ENCODE measurements at regions not wholly inside any gene's neighbourhood (a gene's known extent, or its start where the extent isn't known, plus 50 kb on each side); places are given as distances from the start of the nearest gene placed in this dataset.

GRCh38 chr12:124109760-124110159 lies 136.7 kb downstream of the ZNF664 start:
- H3K27ac ChIP-seq (ENCODE audit: low read depth in 2 of 2, low read length in 2 of 2) = no peak overlapping the region
- no peaks in the 10 kb centered on the region for H3K4me1 ChIP-seq (ENCODE audit: control insufficient read depth in 2 of 2, insufficient read depth in 2 of 2, low read length in 2 of 2)
- H3K9me3 ChIP-seq (ENCODE audit: control insufficient read depth in 2 of 2, low read length in 2 of 2) = peaks cover 0 to 3% of the 10 kb centered on the region in 2 donors
- no peaks in the 10 kb centered on the region for H3K36me3 ChIP-seq (ENCODE audit: control insufficient read depth in 2 of 2, insufficient read depth in 2 of 2, low read length in 2 of 2)
- H3K4me3 ChIP-seq (ENCODE audit: low read length in 2 of 2) = no peak overlapping the region
- no peaks in the 10 kb centered on the region for H3K27me3 ChIP-seq (ENCODE audit: control insufficient read depth in 2 of 2, insufficient read depth in 2 of 2, low read length in 2 of 2)
- H3K9ac ChIP-seq (ENCODE audit: low read depth in 1 of 2, low read length in 2 of 2) = no peak overlapping the region

DNA sequence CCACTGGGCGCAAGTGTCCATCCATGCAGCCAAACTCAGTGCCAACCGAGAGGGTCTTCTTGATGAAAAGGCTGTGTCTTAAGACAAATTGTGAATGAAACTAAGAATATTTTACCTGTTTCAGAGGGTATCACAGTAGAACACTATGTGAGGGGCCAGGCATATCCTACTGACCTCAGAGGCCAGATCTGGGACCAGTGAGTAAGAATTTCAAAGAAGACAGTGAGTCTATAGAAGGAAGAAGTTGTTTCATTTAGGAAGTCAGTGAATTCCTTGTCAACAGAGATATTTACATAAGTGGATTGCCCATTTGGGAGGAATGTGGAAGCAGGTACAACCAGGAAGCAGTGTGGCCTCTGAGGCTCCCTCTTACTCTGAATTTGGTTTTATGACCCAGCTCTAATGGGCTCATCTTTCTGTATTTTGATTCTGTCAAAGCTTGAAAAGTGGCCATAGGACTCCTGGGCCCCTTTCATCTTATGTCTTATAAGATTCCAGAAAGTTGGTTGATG lies 137.4 kb downstream of the ZNF664 start:
- Histone ChIP-seq H3K27ac (ENCODE audit: low read depth in 2 of 2, low read length in 2 of 2) (no peak overlapping the region), H3K9me3 (ENCODE audit: control insufficient read depth in 2 of 2, low read length in 2 of 2) (peaks cover 0 to 3% of the 10 kb centered on the region in 2 donors), H3K4me3 (ENCODE audit: low read length in 2 of 2) (no peak overlapping the region), H3K36me3 (ENCODE audit: control insufficient read depth in 2 of 2, insufficient read depth in 2 of 2, low read length in 2 of 2) (no peaks in the 10 kb centered on the region), H3K4me1 (ENCODE audit: control insufficient read depth in 2 of 2, insufficient read depth in 2 of 2, low read length in 2 of 2) (no peaks in the 10 kb centered on the region), H3K27me3 (ENCODE audit: control insufficient read depth in 2 of 2, insufficient read depth in 2 of 2, low read length in 2 of 2) (no peaks in the 10 kb centered on the region), H3K9ac (ENCODE audit: low read depth in 1 of 2, low read length in 2 of 2) (no peak overlapping the region)

DNA sequence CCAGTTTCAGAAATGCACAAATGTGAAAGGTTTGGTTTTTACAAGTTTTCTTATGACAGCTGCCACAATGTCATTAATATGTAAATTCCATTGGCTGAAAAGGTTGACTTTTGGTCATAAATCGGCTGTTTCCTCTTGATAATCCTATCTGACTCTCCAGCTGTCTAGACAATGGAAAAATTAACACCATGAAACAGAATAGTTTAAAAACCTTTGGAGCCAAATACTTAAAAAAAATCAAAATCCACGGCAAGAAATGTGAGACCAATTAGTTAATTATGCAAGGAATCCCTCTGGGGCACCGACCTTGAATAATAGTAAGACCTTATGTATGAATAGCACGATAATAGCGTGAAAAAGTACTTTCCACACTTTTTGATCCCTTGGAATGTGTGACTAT lies 138.0 kb downstream of the ZNF664 start:
- Histone ChIP-seq H3K4me1 (ENCODE audit: control insufficient read depth in 2 of 2, insufficient read depth in 2 of 2, low read length in 2 of 2) (no peaks in the 10 kb centered on the region), H3K4me3 (ENCODE audit: low read length in 2 of 2) (no peak overlapping the region), H3K27me3 (ENCODE audit: control insufficient read depth in 2 of 2, insufficient read depth in 2 of 2, low read length in 2 of 2) (no peaks in the 10 kb centered on the region), H3K9ac (ENCODE audit: low read depth in 1 of 2, low read length in 2 of 2) (no peak overlapping the region), H3K27ac (ENCODE audit: low read depth in 2 of 2, low read length in 2 of 2) (no peak overlapping the region), H3K36me3 (ENCODE audit: control insufficient read depth in 2 of 2, insufficient read depth in 2 of 2, low read length in 2 of 2) (no peaks in the 10 kb centered on the region), H3K9me3 (ENCODE audit: control insufficient read depth in 2 of 2, low read length in 2 of 2) (peaks cover 0 to 3% of the 10 kb centered on the region in 2 donors)

- Histone ChIP-seq H3K4me1 (ENCODE audit: control insufficient read depth in 2 of 2, insufficient read depth in 2 of 2, low read length in 2 of 2) (no peaks in the 10 kb centered on the region), H3K9ac (ENCODE audit: low read depth in 1 of 2, low read length in 2 of 2) (no peak overlapping the region), H3K4me3 (ENCODE audit: low read length in 2 of 2) (no peak overlapping the region), H3K36me3 (ENCODE audit: control insufficient read depth in 2 of 2, insufficient read depth in 2 of 2, low read length in 2 of 2) (no peaks in the 10 kb centered on the region), H3K27me3 (ENCODE audit: control insufficient read depth in 2 of 2, insufficient read depth in 2 of 2, low read length in 2 of 2) (no peaks in the 10 kb centered on the region), H3K27ac (ENCODE audit: low read depth in 2 of 2, low read length in 2 of 2) (no peak overlapping the region), H3K9me3 (ENCODE audit: control insufficient read depth in 2 of 2, low read length in 2 of 2) (peaks cover 0 to 3% of the 10 kb centered on the region in 2 donors)
These were observed 141.3 kb downstream of the ZNF664 start for GRCh38 chr12:124114316-124114715.

DNA sequence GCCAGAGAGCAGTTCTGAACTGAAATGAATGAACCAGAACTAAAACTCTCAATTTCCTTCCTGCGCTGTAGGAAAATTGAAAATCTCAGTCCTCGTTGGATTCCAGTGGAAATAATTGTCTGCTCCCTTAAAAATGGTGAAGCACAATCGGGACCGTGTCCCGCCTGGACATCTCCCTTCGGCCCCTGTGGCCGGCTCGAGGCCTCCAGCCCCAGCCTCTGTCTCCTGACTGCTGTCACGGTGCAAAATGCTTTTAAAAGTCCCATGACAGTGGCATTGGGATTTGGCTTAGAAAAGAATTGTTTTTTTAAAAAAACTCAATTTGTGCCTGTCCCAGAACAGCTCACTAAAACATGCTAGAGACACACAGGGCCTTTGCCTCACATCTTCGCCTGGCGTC lies 142.5 kb downstream of the ZNF664 start:
- no peaks in the 10 kb centered on the region for H3K4me1 ChIP-seq (ENCODE audit: control insufficient read depth in 2 of 2, insufficient read depth in 2 of 2, low read length in 2 of 2)
- peaks cover 0 to 3% of the 10 kb centered on the region in 2 donors for H3K9me3 ChIP-seq (ENCODE audit: control insufficient read depth in 2 of 2, low read length in 2 of 2)
- no peak overlapping the region for H3K27ac ChIP-seq (ENCODE audit: low read depth in 2 of 2, low read length in 2 of 2)
- H3K27me3 ChIP-seq (ENCODE audit: control insufficient read depth in 2 of 2, insufficient read depth in 2 of 2, low read length in 2 of 2) = no peaks in the 10 kb centered on the region
- no peaks in the 10 kb centered on the region for H3K36me3 ChIP-seq (ENCODE audit: control insufficient read depth in 2 of 2, insufficient read depth in 2 of 2, low read length in 2 of 2)
- H3K4me3 ChIP-seq (ENCODE audit: low read length in 2 of 2) = no peak overlapping the region
- H3K9ac ChIP-seq (ENCODE audit: low read depth in 1 of 2, low read length in 2 of 2) = no peak overlapping the region

DNA sequence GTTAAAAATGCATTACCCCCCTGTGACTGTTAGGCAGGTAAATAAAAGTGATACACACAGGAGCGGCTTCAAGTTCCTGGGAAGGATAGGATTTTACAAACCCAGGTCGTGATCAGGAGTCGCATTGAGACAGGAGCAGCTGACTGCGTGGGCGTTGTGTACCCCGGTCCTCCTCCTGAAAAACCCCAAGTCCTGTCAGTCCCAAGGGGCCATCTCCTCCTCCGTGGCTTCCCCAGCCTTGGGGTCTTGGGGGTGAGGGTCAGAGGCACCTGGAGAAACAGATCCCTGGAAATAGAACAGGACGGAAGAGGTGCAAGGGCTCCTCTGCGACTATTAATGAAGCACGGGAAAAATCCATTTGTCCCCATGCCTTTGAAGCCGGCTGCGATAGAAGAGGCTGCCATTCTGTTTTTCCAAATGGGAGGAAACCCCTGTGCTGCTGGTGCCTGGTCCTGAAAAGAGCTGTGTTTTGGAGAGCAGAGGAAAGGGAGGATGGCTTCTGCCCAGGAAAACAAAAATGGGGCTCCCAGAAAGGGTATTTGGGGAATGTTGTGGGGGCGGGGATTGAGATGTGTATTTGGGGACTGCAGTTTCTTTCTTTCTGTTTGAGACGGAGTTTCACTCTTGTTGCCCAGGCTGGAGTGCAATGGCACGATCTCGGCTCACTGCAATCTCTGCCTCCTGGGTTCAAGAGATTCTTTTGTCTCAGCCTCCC lies 143.1 kb downstream of the ZNF664 start:
- H3K9me3 ChIP-seq (ENCODE audit: control insufficient read depth in 2 of 2, low read length in 2 of 2) = peaks cover 0 to 3% of the 10 kb centered on the region in 2 donors
- H3K4me1 ChIP-seq (ENCODE audit: control insufficient read depth in 2 of 2, insufficient read depth in 2 of 2, low read length in 2 of 2) = no peaks in the 10 kb centered on the region
- no peaks in the 10 kb centered on the region for H3K27me3 ChIP-seq (ENCODE audit: control insufficient read depth in 2 of 2, insufficient read depth in 2 of 2, low read length in 2 of 2)
- H3K36me3 ChIP-seq (ENCODE audit: control insufficient read depth in 2 of 2, insufficient read depth in 2 of 2, low read length in 2 of 2) = no peaks in the 10 kb centered on the region
- H3K27ac ChIP-seq (ENCODE audit: low read depth in 2 of 2, low read length in 2 of 2) = no peak overlapping the region
- no peak overlapping the region for H3K9ac ChIP-seq (ENCODE audit: low read depth in 1 of 2, low read length in 2 of 2)
- H3K4me3 ChIP-seq (ENCODE audit: low read length in 2 of 2) = no peak overlapping the region

GRCh38 chr12:124120739-124121138 lies 147.7 kb downstream of the ZNF664 start:
- Histone ChIP-seq H3K27ac (ENCODE audit: low read depth in 2 of 2, low read length in 2 of 2) (no peak overlapping the region), H3K36me3 (ENCODE audit: control insufficient read depth in 2 of 2, insufficient read depth in 2 of 2, low read length in 2 of 2) (no peaks in the 10 kb centered on the region), H3K4me3 (ENCODE audit: low read length in 2 of 2) (no peak overlapping the region), H3K27me3 (ENCODE audit: control insufficient read depth in 2 of 2, insufficient read depth in 2 of 2, low read length in 2 of 2) (no peaks in the 10 kb centered on the region), H3K9me3 (ENCODE audit: control insufficient read depth in 2 of 2, low read length in 2 of 2) (no peaks in the 10 kb centered on the region), H3K9ac (ENCODE audit: low read depth in 1 of 2, low read length in 2 of 2) (no peak overlapping the region), H3K4me1 (ENCODE audit: control insufficient read depth in 2 of 2, insufficient read depth in 2 of 2, low read length in 2 of 2) (no peaks in the 10 kb centered on the region)

- H3K4me1 ChIP-seq (ENCODE audit: control insufficient read depth in 2 of 2, insufficient read depth in 2 of 2, low read length in 2 of 2) = no peaks in the 10 kb centered on the region
- no peaks in the 10 kb centered on the region for H3K36me3 ChIP-seq (ENCODE audit: control insufficient read depth in 2 of 2, insufficient read depth in 2 of 2, low read length in 2 of 2)
- no peaks in the 10 kb centered on the region for H3K27me3 ChIP-seq (ENCODE audit: control insufficient read depth in 2 of 2, insufficient read depth in 2 of 2, low read length in 2 of 2)
- H3K9me3 ChIP-seq (ENCODE audit: control insufficient read depth in 2 of 2, low read length in 2 of 2) = no peaks in the 10 kb centered on the region
- H3K9ac ChIP-seq (ENCODE audit: low read depth in 1 of 2, low read length in 2 of 2) = no peak overlapping the region
- no peak overlapping the region for H3K27ac ChIP-seq (ENCODE audit: low read depth in 2 of 2, low read length in 2 of 2)
- H3K4me3 ChIP-seq (ENCODE audit: low read length in 2 of 2) = no peak overlapping the region
These were observed 149.7 kb downstream of the ZNF664 start for GRCh38 chr12:124122722-124123121.

DNA sequence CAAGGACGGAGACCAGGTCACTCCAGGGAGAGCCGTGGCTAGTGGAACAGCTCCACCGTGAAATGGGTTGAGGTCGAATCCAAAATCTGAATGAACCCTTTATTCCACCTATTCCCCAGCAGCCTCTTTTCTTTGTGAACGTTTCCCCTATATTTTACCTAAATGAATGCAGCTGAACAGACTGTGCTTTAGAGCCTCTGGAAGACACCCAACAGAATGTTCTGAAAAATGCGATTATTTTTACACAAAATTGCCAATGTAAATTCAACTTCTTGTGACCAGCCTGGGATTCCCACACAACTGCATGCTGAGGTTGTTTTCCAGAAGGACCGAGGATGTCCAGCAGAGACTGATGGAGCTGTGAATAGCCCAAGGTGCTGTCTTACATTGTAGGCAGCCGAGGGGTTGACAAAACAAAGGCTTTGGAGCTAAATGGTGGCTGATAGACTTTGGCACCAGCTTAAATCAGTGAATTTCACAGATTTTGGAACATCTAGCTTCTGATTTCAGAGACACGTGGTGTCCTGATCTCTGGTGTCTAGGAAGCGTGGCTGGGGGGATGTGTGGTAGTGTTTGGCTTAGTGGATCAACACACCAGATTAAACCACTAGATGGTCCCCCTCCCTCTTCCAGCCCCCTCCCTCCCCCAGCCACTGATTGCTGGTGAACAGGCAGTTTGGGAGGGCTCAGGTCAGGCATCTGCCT lies 150.4 kb downstream of the ZNF664 start:
- Histone ChIP-seq H3K9me3 (ENCODE audit: control insufficient read depth in 2 of 2, low read length in 2 of 2) (no peaks in the 10 kb centered on the region), H3K9ac (ENCODE audit: low read depth in 1 of 2, low read length in 2 of 2) (no peak overlapping the region), H3K36me3 (ENCODE audit: control insufficient read depth in 2 of 2, insufficient read depth in 2 of 2, low read length in 2 of 2) (no peaks in the 10 kb centered on the region), H3K27ac (ENCODE audit: low read depth in 2 of 2, low read length in 2 of 2) (no peak overlapping the region), H3K27me3 (ENCODE audit: control insufficient read depth in 2 of 2, insufficient read depth in 2 of 2, low read length in 2 of 2) (no peaks in the 10 kb centered on the region), H3K4me1 (ENCODE audit: control insufficient read depth in 2 of 2, insufficient read depth in 2 of 2, low read length in 2 of 2) (no peaks in the 10 kb centered on the region), H3K4me3 (ENCODE audit: low read length in 2 of 2) (no peak overlapping the region)

DNA sequence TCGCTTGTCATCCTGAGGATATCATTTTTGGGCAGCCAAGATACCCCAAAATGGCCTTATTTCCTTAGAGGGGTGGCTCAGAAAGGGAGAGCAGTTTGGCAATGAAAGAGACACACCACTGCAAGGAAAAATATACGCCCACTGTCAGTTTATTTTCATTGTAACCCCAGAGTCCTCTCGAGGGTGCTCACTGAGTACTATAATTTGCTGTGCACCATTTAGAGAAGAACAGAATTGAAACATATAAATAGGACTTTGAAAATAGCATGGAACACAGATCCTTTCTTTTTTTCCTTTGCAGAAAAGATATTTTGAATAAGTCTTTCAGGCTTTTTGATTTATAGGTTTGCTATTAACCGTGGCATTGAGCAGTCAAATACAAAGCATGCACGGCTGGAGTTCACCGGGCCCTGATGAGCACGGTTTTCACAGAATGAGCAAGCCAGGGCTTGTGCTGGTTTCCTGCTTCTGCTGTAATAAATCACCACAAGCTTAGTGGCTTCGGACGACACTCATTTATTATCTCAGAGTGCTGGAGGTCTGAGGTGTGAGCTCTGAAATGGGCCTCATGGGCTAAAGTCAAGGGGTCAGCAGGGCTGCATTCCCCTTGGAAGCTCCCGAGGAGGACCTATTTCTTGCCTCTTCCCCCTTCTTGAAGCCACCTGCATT lies 152.3 kb downstream of the ZNF664 start:
- Histone ChIP-seq H3K9me3 (ENCODE audit: control insufficient read depth in 2 of 2, low read length in 2 of 2) (no peaks in the 10 kb centered on the region), H3K9ac (ENCODE audit: low read depth in 1 of 2, low read length in 2 of 2) (no peak overlapping the region), H3K36me3 (ENCODE audit: control insufficient read depth in 2 of 2, insufficient read depth in 2 of 2, low read length in 2 of 2) (no peaks in the 10 kb centered on the region), H3K4me1 (ENCODE audit: control insufficient read depth in 2 of 2, insufficient read depth in 2 of 2, low read length in 2 of 2) (no peaks in the 10 kb centered on the region), H3K4me3 (ENCODE audit: low read length in 2 of 2) (no peak overlapping the region), H3K27ac (ENCODE audit: low read depth in 2 of 2, low read length in 2 of 2) (no peak overlapping the region), H3K27me3 (ENCODE audit: control insufficient read depth in 2 of 2, insufficient read depth in 2 of 2, low read length in 2 of 2) (no peaks in the 10 kb centered on the region)

All from mucosa of rectum (tissue), 2 donors.